Ovary (tissue), 3 donors: ENCODE measurements at regions not wholly inside any gene's neighbourhood (a gene's known extent, or its start where the extent isn't known, plus 50 kb on each side); places are given as distances from the start of the nearest gene placed in this dataset.

Experiments
- CTCF ChIP-seq, 3 donors: fragments of 450-650 bp in 2 of 3; fragments of 200-600 bp in 1 of 3; IDR thresholded peaks; one replicate each; pipeline versions ENCODE4 v1.5.1 to v1.8.0; 2016 to 2022; ENCODE audit warnings: antibody characterized with exemption in 3 of 3, mild to moderate bottlenecking in 1 of 3
- POLR2A ChIP-seq: fragments of 450-650 bp; IDR thresholded peaks from one replicate; pipeline ENCODE4 v1.6.1; 2017; ENCODE audit warnings: antibody characterized with exemption, mild to moderate bottlenecking, moderate library complexity
- donor health status: DM: no; HTN: no; CAD: no.

GRCh38 chr18:77597726-77598125 lies 348.1 kb downstream of the GALR1 start:
- no peak for TF ChIP-seq CTCF (IDR thresholded peaks at IDR 0.05)
- TF ChIP-seq POLR2A = no peak
